ENCODE measurements at regions not wholly inside any gene's neighbourhood (a gene's known extent, or its start where the extent isn't known, plus 50 kb on each side); places are given as distances from the start of the nearest gene placed in this dataset.

GRCh38 chr11:95680169-95680929, 109.2 kb downstream of the FAM76B start:
- H3K79me1 ChIP-seq (ENCODE audit: low read length), result no peaks in the 10 kb centered on the region
- no peak overlapping the region for H4K5ac ChIP-seq (ENCODE audit: low read length)
- no peak overlapping the region for H2BK120ac ChIP-seq (ENCODE audit: low read depth, low read length)
- no peaks in the 10 kb centered on the region for H3K36me3 ChIP-seq (ENCODE audit: control insufficient read depth, insufficient read depth, low read length)
- no peak overlapping the region for H3K4ac ChIP-seq (ENCODE audit: low read depth, low read length)
- no peak overlapping the region for H3K4me3 ChIP-seq (ENCODE audit: low read length)
- no peak overlapping the region for H3K23ac ChIP-seq (ENCODE audit: low read length)
- H2BK15ac ChIP-seq (replicated peaks; ENCODE audit: low read depth), result no peak overlapping the region
- H3K27ac ChIP-seq (ENCODE audit: low read depth, low read length), result no peak overlapping the region
- H3K27me3 ChIP-seq (ENCODE audit: insufficient read depth, low read length, poor library complexity), result no peaks in the 10 kb centered on the region
- no peak overlapping the region for H3K56ac ChIP-seq (ENCODE audit: low read length)
- no peaks in the 10 kb centered on the region for H3K79me2 ChIP-seq (ENCODE audit: control insufficient read depth, insufficient read depth, low read length)
- H3K4me2 ChIP-seq (ENCODE audit: low read length), result no peak overlapping the region
- H2BK5ac ChIP-seq (ENCODE audit: low read length), result no peak overlapping the region
- DNase-seq, result no peak
- no peak overlapping the region for H3K18ac ChIP-seq (ENCODE audit: low read length)
- H3K9ac ChIP-seq (ENCODE audit: low read length), result no peak overlapping the region
- no peaks in the 10 kb centered on the region for H3K4me1 ChIP-seq (ENCODE audit: control insufficient read depth, low read depth, low read length)
- WGBS (ENCODE audit: extremely low coverage, insufficient coverage, low lambda C conversion rate), result no CpG with 5 or more reads among the region's 3 CpGs
- H4K8ac ChIP-seq (ENCODE audit: low read depth, low read length), result no peak overlapping the region
- no peak overlapping the region for H2AK5ac ChIP-seq (ENCODE audit: low read length)

- H2BK5ac ChIP-seq (ENCODE audit: low read length), result no peak overlapping the region
- no peak overlapping the region for H3K27ac ChIP-seq (ENCODE audit: low read depth, low read length)
- no peak overlapping the region for H3K56ac ChIP-seq (ENCODE audit: low read length)
- WGBS (ENCODE audit: extremely low coverage, insufficient coverage, low lambda C conversion rate), result no CpG with 5 or more reads among the region's 4 CpGs
- H4K8ac ChIP-seq (ENCODE audit: low read depth, low read length), result no peak overlapping the region
- H3K4me2 ChIP-seq (ENCODE audit: low read length), result no peak overlapping the region
- H3K18ac ChIP-seq (ENCODE audit: low read length), result no peak overlapping the region
- H4K5ac ChIP-seq (ENCODE audit: low read length), result no peak overlapping the region
- H3K79me1 ChIP-seq (ENCODE audit: low read length), result no peaks in the 10 kb centered on the region
- H3K9ac ChIP-seq (ENCODE audit: low read length), result no peak overlapping the region
- no peaks in the 10 kb centered on the region for H3K36me3 ChIP-seq (ENCODE audit: control insufficient read depth, insufficient read depth, low read length)
- no peak overlapping the region for H2BK15ac ChIP-seq (replicated peaks; ENCODE audit: low read depth)
- no peak overlapping the region for H2BK120ac ChIP-seq (ENCODE audit: low read depth, low read length)
- H3K79me2 ChIP-seq (ENCODE audit: control insufficient read depth, insufficient read depth, low read length), result no peaks in the 10 kb centered on the region
- no peak overlapping the region for H3K4ac ChIP-seq (ENCODE audit: low read depth, low read length)
- no peak for DNase-seq
- no peaks in the 10 kb centered on the region for H3K4me1 ChIP-seq (ENCODE audit: control insufficient read depth, low read depth, low read length)
- H3K27me3 ChIP-seq (ENCODE audit: insufficient read depth, low read length, poor library complexity), result no peaks in the 10 kb centered on the region
- H3K23ac ChIP-seq (ENCODE audit: low read length), result no peak overlapping the region
- H3K4me3 ChIP-seq (ENCODE audit: low read length), result no peak overlapping the region
- no peak overlapping the region for H2AK5ac ChIP-seq (ENCODE audit: low read length)
Observed at GRCh38 chr11:95678988-95679387, 110.6 kb downstream of the FAM76B start.

- Histone ChIP-seq H3K18ac (ENCODE audit: low read length) (no peak overlapping the region), H2BK120ac (ENCODE audit: low read depth, low read length) (no peak overlapping the region), H3K9ac (ENCODE audit: low read length) (no peak overlapping the region), H3K4me2 (ENCODE audit: low read length) (no peak overlapping the region), H3K4ac (ENCODE audit: low read depth, low read length) (no peak overlapping the region), H2BK15ac (replicated peaks; ENCODE audit: low read depth) (no peak overlapping the region), H4K8ac (ENCODE audit: low read depth, low read length) (no peak overlapping the region), H3K27ac (ENCODE audit: low read depth, low read length) (no peak overlapping the region), H3K79me1 (ENCODE audit: low read length) (no peaks in the 10 kb centered on the region), H3K79me2 (ENCODE audit: control insufficient read depth, insufficient read depth, low read length) (no peaks in the 10 kb centered on the region), H4K5ac (ENCODE audit: low read length) (no peak overlapping the region), H2BK5ac (ENCODE audit: low read length) (no peak overlapping the region), H3K23ac (ENCODE audit: low read length) (no peak overlapping the region), H3K36me3 (ENCODE audit: control insufficient read depth, insufficient read depth, low read length) (no peaks in the 10 kb centered on the region), H3K4me3 (ENCODE audit: low read length) (no peak overlapping the region), H3K27me3 (ENCODE audit: insufficient read depth, low read length, poor library complexity) (no peaks in the 10 kb centered on the region), H2AK5ac (ENCODE audit: low read length) (no peak overlapping the region), H3K4me1 (ENCODE audit: control insufficient read depth, low read depth, low read length) (no peaks in the 10 kb centered on the region), H3K56ac (ENCODE audit: low read length) (no peak overlapping the region)
- no peak for DNase-seq
- WGBS (ENCODE audit: extremely low coverage, insufficient coverage, low lambda C conversion rate), result no CpG with 5 or more reads among the region's 4 CpGs
Observed at GRCh38 chr11:95676308-95676707, 113.3 kb downstream of the FAM76B start.

GRCh38 chr11:95675585-95675984, 114.0 kb downstream of the FAM76B start:
- H2AK5ac ChIP-seq (ENCODE audit: low read length), result no peak overlapping the region
- no peak for DNase-seq
- no peak overlapping the region for H2BK15ac ChIP-seq (replicated peaks; ENCODE audit: low read depth)
- H2BK5ac ChIP-seq (ENCODE audit: low read length), result no peak overlapping the region
- no peak overlapping the region for H3K27ac ChIP-seq (ENCODE audit: low read depth, low read length)
- H3K56ac ChIP-seq (ENCODE audit: low read length), result no peak overlapping the region
- WGBS (ENCODE audit: extremely low coverage, insufficient coverage, low lambda C conversion rate), result no CpG with 5 or more reads among the region's 2 CpGs
- H3K23ac ChIP-seq (ENCODE audit: low read length), result no peak overlapping the region
- H3K18ac ChIP-seq (ENCODE audit: low read length), result no peak overlapping the region
- no peak overlapping the region for H4K5ac ChIP-seq (ENCODE audit: low read length)
- H3K27me3 ChIP-seq (ENCODE audit: insufficient read depth, low read length, poor library complexity), result no peaks in the 10 kb centered on the region
- no peaks in the 10 kb centered on the region for H3K4me1 ChIP-seq (ENCODE audit: control insufficient read depth, low read depth, low read length)
- H3K9ac ChIP-seq (ENCODE audit: low read length), result no peak overlapping the region
- H3K36me3 ChIP-seq (ENCODE audit: control insufficient read depth, insufficient read depth, low read length), result no peaks in the 10 kb centered on the region
- H3K4me3 ChIP-seq (ENCODE audit: low read length), result no peak overlapping the region
- no peak overlapping the region for H4K8ac ChIP-seq (ENCODE audit: low read depth, low read length)
- no peak overlapping the region for H2BK120ac ChIP-seq (ENCODE audit: low read depth, low read length)
- H3K79me1 ChIP-seq (ENCODE audit: low read length), result no peaks in the 10 kb centered on the region
- H3K79me2 ChIP-seq (ENCODE audit: control insufficient read depth, insufficient read depth, low read length), result no peaks in the 10 kb centered on the region
- H3K4ac ChIP-seq (ENCODE audit: low read depth, low read length), result no peak overlapping the region
- no peak overlapping the region for H3K4me2 ChIP-seq (ENCODE audit: low read length)

GRCh38 chr11:95674657-95675358, 114.8 kb downstream of the FAM76B start:
- Histone ChIP-seq H3K18ac (ENCODE audit: low read length) (no peak overlapping the region), H4K8ac (ENCODE audit: low read depth, low read length) (no peak overlapping the region), H3K56ac (ENCODE audit: low read length) (no peak overlapping the region), H3K27ac (ENCODE audit: low read depth, low read length) (no peak overlapping the region), H3K4me3 (ENCODE audit: low read length) (no peak overlapping the region), H2BK15ac (replicated peaks; ENCODE audit: low read depth) (no peak overlapping the region), H2BK120ac (ENCODE audit: low read depth, low read length) (no peak overlapping the region), H3K9ac (ENCODE audit: low read length) (no peak overlapping the region), H3K4me2 (ENCODE audit: low read length) (no peak overlapping the region), H3K36me3 (ENCODE audit: control insufficient read depth, insufficient read depth, low read length) (no peaks in the 10 kb centered on the region), H3K79me1 (ENCODE audit: low read length) (no peaks in the 10 kb centered on the region), H2BK5ac (ENCODE audit: low read length) (no peak overlapping the region), H2AK5ac (ENCODE audit: low read length) (no peak overlapping the region), H3K79me2 (ENCODE audit: control insufficient read depth, insufficient read depth, low read length) (no peaks in the 10 kb centered on the region), H4K5ac (ENCODE audit: low read length) (no peak overlapping the region), H3K4ac (ENCODE audit: low read depth, low read length) (no peak overlapping the region), H3K23ac (ENCODE audit: low read length) (no peak overlapping the region), H3K27me3 (ENCODE audit: insufficient read depth, low read length, poor library complexity) (no peaks in the 10 kb centered on the region), H3K4me1 (ENCODE audit: control insufficient read depth, low read depth, low read length) (no peaks in the 10 kb centered on the region)
- DNase-seq, result no peak
- WGBS (ENCODE audit: extremely low coverage, insufficient coverage, low lambda C conversion rate), result no CpG with 5 or more reads among the region's 4 CpGs

All from mesendoderm (in vitro differentiated cells).